ENCODE measurements at regions not wholly inside any gene's neighbourhood (a gene's known extent, or its start where the extent isn't known, plus 50 kb on each side); places are given as distances from the start of the nearest gene placed in this dataset.

- Histone ChIP-seq H4K5ac (ENCODE audit: low read depth, low read length) (no peak overlapping the region), H3K23ac (ENCODE audit: low read depth, low read length) (no peak overlapping the region), H3K4me1 (ENCODE audit: control insufficient read depth, insufficient read depth, low read length) (no peaks in the 10 kb centered on the region), H3K27ac (ENCODE audit: insufficient read depth, low read length) (no peak overlapping the region), H3K36me3 (ENCODE audit: control insufficient read depth, insufficient read depth, low read length) (no peaks in the 10 kb centered on the region), H4K20me1 (ENCODE audit: insufficient read depth, low read length) (no peaks in the 10 kb centered on the region), H3K4me3 (ENCODE audit: insufficient read depth, low read depth, low read length) (no peak overlapping the region), H3K4ac (ENCODE audit: low read depth, low read length) (no peak overlapping the region), H4K8ac (ENCODE audit: low read depth in 2 of 2, low read length in 2 of 2) (no peak overlapping the region), H3K9me1 (ENCODE audit: insufficient read depth, low read length) (no peaks in the 10 kb centered on the region), H3K14ac (replicated peaks; ENCODE audit: low read depth, low read length) (no peak overlapping the region), H3K27me3 (ENCODE audit: control insufficient read depth, insufficient read depth, low read length) (peaks cover 6% of the 10 kb centered on the region), H2AK5ac (ENCODE audit: low read depth, low read length) (no peak overlapping the region), H3K9me3 (ENCODE audit: control insufficient read depth, insufficient read depth, low read length) (no peaks in the 10 kb centered on the region), H2BK120ac (ENCODE audit: low read depth, low read length) (no peak overlapping the region), H3K56ac (ENCODE audit: extremely low read depth, insufficient read depth, low read length) (no peak overlapping the region), H2BK15ac (ENCODE audit: low read depth, low read length) (no peak overlapping the region), H2BK5ac (ENCODE audit: low read depth, low read length, poor library complexity, severe bottlenecking) (no peak overlapping the region), H2AK9ac (replicated peaks; ENCODE audit: low read depth, low read length, poor library complexity) (no peak overlapping the region), H3K18ac (ENCODE audit: low read depth, low read length) (no peak overlapping the region), H3K79me1 (ENCODE audit: low read depth in 1 of 2, low read length in 2 of 2) (no peaks in the 10 kb centered on the region), H2AFZ (replicated peaks; ENCODE audit: low read length, poor library complexity) (no peak overlapping the region), H3K9ac (ENCODE audit: low read depth, low read length) (no peak overlapping the region), H4K91ac (ENCODE audit: insufficient read depth, low read depth, low read length) (no peak overlapping the region), H2BK20ac (ENCODE audit: low read depth, low read length) (no peak overlapping the region), H3K4me2 (ENCODE audit: low read depth, low read length) (no peak overlapping the region)
- ATAC-seq (ENCODE audit: low read depth) (no peak), DNase-seq (no peak)
- CTCF ChIA-PET, result no interaction called here
- in situ Hi-C loops (cut with MboI; ENCODE audit: low sequenced_read_pairs) (no loop called here), dilution Hi-C loops (cut with HindIII; ENCODE audit: low sequenced_read_pairs, unreplicated experiment) (no loop called here), intact Hi-C loops (cut with micrococcal nuclease) (no loop called here)
- no CpG with 5 or more reads among the region's 2 CpGs for WGBS, 2 experiments (ENCODE audit: extremely low coverage in 2 of 2, insufficient read length in 1 of 2)
- POLR2A ChIA-PET (ENCODE audit: unreplicated experiment), result no interaction called here
- no TSS peak for BruUV-seq (replicated peaks)
- TF ChIP-seq RAD21 (IDR thresholded peaks at IDR 0.05; ENCODE audit: low read length), result no peak
These were observed 53.6 kb upstream of the FAM124A start for GRCh38 chr13:51168623-51169022.
